ENCODE measurements at regions not wholly inside any gene's neighbourhood (a gene's known extent, or its start where the extent isn't known, plus 50 kb on each side); places are given as distances from the start of the nearest gene placed in this dataset.

DNA sequence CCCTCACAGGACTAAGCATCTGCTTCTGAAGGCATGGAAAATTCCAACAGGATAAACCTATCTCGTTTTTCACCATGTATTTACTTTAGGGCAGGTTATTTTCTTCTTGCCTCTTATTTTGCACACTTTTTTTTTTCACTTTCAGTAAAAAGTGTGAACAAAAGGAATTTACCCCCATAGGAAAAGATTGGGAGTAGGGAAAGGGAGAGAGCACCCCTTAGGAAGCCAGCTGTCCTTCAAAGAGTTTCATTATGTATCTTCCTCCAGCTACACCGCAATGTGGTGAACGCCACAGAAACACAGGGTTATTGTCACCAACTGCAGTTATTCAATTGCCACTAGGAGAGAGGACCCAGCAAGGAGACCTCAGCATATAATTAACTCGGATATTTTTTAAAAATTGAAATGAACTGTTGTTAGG is 286.2 kb upstream of the VRK2 start:
- H3K4me3 ChIP-seq (ENCODE audit: low read depth, low read length): peak overlapping the region; percentile 40
- DNase-seq (ENCODE audit: low read depth): no peak

DNA sequence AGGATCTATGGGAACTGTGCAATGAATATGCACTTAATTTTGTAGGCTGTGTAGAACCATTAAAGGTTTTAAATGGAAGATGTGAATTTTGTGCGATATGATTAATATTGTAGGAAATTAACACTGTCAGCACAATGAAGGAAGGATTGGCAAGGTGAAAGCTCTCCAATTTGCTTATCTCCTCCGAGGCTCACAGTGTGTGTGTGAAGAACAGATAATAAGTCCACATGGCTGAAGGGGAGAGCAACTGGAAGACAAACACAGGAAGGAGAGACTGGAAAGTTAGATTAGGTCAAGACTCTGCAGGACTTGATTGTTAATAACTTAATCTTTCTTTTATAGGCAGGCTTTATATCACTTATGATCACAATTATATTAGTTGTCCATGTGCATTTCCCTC is 269.7 kb upstream of the VRK2 start:
- H3K4me3 ChIP-seq (ENCODE audit: low read depth, low read length): no peak overlapping the region

DNA sequence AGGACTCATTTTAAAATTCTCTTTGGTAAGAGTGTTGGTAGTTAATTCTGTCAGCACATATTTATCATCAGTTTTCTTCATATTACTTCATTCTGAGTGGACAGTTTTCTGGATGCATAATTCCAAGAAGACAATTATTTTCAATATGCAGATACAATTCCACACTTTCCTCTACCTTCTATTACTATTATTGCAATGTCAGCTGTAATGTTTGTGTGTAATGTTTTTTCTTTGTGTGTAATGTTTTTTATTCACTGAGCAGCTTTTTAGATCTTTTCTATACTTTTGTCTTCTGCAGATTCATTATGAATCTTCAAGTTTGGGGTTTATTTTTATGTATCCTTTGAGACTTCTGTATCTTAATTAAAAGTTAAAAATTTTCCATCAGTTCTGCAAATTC is 264.0 kb upstream of the VRK2 start:
- DNase-seq (ENCODE audit: low read depth): no peak
- H3K4me3 ChIP-seq (ENCODE audit: low read depth, low read length): no peak overlapping the region

More for the DNA sequence above, 269.7 kb upstream of the VRK2 start:
- no peak for DNase-seq (ENCODE audit: low read depth)

DNA sequence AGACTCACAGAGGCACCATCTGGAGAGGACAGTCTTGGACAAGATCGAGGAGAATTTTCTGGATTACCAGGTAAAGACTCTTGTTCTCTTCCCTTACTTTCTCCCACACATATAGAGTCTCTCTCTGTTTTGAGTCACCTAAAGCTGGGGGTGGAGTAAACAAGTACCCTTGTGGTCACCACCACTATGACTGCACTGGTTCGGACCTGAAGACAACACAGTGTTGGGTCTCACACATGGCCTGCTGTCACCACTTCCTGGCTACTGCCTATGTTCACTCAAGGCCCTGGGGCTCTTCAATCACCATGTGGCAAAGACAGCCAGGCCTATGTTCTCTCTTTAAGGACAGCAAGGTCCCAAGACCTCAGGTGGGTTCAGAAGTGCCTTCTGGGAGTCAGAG is 253.3 kb upstream of the VRK2 start:
- no peak for DNase-seq (ENCODE audit: low read depth)
- no peak overlapping the region for H3K4me3 ChIP-seq (ENCODE audit: low read depth, low read length)

DNA sequence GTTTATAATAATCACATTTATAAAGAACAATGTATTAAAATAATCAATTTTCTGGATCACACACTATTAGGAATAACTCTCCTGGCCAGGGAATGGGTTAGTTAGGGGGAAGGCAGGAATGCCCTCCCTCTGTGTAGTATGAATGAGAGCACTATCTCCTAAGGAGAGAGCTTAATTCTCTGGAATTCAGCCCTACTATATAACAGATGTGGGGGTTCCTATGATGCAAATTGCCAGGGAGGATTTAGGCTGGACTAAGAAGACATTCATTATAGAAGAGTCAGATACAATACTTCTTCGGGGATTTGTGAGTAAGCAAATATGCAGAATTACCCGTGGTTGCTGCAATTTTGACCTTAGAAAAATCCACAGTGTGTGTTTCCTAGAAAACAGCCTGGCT is 250.1 kb upstream of the VRK2 start:
- DNase-seq (ENCODE audit: low read depth): no peak
- H3K4me3 ChIP-seq (ENCODE audit: low read depth, low read length): no peak overlapping the region

DNA sequence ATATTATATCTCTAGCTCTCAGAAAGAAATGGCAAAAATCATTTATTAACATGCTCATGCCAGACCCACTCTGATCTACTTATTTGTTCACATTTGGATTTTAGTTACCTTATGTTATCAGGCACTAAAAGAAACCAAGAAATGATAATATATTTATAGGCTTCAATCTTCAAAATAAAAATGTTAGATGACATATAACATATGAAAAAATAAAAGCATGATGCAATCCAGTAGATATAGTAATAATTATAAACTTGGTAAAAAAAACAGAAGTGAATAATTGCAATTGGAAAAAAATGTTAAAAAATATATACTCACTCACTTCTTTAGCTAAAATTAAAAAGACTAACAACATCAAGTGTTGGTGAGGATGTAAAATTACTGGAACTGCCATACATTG is 248.3 kb upstream of the VRK2 start:
- DNase-seq (ENCODE audit: low read depth): no peak

DNA sequence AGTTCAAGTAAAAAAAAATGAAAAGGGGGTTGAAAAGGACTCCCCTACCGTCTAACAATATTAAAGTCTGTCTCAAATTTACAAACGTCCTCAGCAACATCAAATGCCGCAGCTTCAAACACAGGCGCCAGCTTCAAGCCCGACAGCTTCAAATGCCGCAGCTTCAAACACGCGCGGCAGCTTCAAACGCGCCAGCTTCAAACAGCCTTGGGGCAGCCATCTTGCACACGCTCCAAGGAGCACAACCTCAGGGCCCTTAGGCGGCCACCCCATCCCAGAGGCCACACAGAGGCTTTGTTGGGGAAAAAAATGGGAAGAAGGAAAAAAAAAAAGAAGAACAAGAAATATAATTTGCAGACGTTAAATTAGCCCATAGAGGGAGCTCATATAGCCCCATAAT is 244.4 kb upstream of the VRK2 start:
- no peak overlapping the region for H3K4me3 ChIP-seq (ENCODE audit: low read depth, low read length)
- DNase-seq (ENCODE audit: low read depth): no peak

More for the DNA sequence above, 248.3 kb upstream of the VRK2 start:
- no peak overlapping the region for H3K4me3 ChIP-seq (ENCODE audit: low read depth, low read length)

DNA sequence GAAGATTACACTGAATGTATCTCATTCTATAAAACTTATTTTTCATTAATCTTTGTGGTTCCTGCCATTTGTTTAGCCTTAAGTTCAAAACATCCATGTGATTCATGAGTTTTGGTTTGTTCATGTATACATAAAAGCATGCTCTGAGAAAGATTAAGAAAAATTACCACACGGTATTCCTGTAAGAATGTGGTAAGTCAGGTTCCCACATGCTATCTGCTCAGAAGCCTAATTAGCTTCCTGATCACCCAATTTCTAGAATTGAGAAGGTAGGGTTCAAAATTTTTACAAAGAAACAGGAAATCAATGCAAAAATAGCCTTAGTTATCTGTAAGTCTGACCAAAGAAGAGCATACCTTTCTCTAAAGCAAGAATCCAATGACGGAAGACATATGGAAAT is 241.6 kb upstream of the VRK2 start:
- H3K4me3 ChIP-seq (ENCODE audit: low read depth, low read length): no peak overlapping the region
- DNase-seq (ENCODE audit: low read depth): no peak

DNA sequence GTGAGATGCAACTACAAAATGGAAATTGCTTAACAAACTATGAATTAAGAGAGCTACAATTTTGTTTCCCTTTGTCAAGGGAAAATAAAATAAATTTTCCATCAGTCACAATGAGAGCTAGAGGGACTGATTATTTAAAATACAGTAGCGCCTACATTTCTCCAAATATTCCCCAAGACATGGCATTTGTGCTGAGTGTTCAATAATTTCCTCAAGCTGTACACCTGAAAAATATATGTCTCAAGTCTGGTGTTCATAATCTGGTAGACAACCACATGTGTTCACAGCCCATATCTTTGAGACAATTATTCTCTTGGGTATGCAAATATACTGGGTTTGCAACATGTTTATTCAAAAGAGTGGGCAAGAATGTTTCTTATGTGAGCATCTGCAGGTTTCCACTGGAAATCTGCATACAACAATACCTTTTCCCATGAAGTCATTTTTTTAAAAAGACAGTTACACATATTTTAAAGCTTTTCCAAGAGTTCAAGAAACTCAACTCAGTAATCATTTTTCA is 240.1 kb upstream of the VRK2 start:
- H3K4me3 ChIP-seq (ENCODE audit: low read depth, low read length): no peak overlapping the region
- no peak for DNase-seq (ENCODE audit: low read depth)

DNA sequence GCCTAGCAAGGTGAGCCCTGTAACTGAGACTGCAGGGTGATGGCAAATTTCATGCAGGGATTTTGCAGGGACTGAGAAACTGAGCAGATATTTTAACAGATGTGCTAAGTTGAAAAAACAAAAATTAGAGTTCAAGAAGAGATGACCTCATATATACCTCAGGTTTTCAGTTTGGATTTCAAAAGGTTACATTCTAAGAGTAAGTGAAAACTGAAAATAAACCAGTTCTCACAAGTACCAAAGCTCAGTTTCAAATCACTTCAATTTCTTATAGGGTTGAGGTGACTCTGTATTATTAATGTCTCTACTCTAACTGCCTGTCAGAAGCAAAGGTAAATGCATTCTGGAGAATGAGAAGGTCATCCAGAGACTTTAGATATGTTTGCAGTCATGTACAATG is 237.4 kb upstream of the VRK2 start:
- H3K4me3 ChIP-seq (ENCODE audit: low read depth, low read length): no peak overlapping the region
- no peak for DNase-seq (ENCODE audit: low read depth)

DNA sequence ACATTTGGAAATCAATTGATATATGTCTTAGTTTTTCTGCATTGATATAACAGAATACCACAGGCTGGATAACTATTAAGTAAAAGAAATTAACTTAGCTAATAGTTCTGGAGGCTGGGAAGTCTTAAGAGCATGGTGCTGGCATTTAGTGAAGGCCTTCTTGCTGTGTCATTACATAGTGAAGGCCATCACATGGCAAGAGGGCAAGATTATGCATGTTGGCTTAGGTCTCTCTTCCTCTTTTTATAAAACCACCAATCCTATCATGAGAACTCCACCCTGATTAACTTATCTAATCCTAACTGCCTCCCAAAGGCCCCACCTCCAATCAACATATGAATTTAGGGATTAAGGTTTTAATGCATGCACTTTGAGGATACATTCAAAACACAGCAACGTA is 225.5 kb upstream of the VRK2 start:
- DNase-seq (ENCODE audit: low read depth): no peak

DNA sequence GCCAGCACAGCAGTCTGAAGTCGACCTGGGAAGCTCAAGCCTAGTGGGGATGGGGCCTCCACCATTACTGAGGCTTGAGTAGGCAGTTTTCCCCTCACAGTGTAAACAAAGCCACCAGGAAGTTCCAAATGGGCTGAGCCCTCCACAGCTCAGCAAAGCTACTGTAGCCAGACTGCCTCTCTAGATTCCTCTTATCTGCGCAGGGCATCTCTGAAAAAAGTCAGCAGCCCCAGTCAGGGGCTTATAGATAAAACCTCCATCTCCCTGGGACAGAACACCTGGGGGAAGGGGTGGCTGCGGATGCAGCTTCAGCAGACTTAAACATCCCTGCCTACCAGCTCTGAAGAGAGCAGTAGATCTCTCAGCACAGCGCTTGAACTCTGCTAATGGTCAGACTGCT is 218.4 kb upstream of the VRK2 start:
- no peak overlapping the region for H3K4me3 ChIP-seq (ENCODE audit: low read depth, low read length)
- no peak for DNase-seq (ENCODE audit: low read depth)

More for the DNA sequence above, 225.5 kb upstream of the VRK2 start:
- no peak overlapping the region for H3K4me3 ChIP-seq (ENCODE audit: low read depth, low read length)

DNA sequence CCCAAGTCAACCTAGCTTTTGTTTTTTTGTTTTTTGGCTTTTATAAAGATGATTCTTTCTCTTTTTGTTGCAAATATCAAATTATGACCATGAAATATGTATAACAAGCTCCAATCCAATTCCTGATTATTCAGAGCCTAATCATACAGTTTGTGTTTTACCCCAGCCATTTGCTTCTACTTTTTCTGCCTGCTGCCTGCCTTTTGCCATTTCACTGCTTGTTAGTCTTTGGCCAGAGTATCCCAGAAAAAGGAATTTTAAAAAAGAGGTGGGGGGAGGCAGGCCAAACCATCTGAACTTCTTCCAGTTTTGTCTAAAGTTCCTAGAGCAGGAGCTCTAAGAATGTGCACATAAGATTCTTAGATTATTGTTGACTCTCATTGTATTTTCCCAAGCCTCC is 211.9 kb upstream of the VRK2 start:
- no peak for DNase-seq (ENCODE audit: low read depth)
- H3K4me3 ChIP-seq (ENCODE audit: low read depth, low read length): no peak overlapping the region

DNA sequence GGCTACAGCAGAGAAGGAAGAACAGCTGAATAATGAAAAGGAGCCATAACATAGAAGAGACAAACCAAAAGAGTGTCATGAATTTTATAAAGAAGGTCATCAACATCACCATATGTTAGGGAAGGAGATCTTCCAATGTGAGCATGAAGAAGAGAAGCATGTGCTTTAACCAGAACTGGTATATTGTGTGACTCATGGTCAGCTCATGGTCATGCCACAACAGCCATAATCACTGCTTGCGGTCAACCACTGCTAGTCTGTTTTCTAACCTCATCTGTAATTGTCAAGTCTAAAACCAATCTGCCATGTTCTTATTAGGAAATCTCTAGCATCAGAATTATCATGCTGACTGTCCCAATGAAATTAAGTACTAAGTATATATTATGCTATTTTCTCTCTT is 204.1 kb upstream of the VRK2 start:
- no peak for DNase-seq (ENCODE audit: low read depth)
- no peak overlapping the region for H3K4me3 ChIP-seq (ENCODE audit: low read depth, low read length)

DNA sequence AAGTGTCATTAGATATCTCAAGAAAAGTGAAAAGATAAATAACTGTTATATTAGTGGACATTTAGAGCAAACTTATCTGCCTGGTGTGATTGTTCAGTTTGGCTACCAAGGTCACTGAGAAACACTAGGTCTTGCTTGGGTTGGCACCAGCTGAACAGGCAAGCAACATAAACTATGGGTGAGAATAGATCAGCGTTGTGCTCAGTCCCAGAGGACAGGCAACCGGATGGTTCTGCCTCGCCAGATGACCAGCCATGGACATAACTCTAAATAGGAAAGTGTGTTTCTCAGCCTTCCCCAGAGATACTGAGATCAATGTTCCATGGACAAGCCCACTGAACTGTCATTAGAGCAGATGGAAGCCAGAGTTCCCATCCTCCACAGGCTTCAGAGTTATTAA is 203.4 kb upstream of the VRK2 start:
- no peak overlapping the region for H3K4me3 ChIP-seq (ENCODE audit: low read depth, low read length)
- no peak for DNase-seq (ENCODE audit: low read depth)

DNA sequence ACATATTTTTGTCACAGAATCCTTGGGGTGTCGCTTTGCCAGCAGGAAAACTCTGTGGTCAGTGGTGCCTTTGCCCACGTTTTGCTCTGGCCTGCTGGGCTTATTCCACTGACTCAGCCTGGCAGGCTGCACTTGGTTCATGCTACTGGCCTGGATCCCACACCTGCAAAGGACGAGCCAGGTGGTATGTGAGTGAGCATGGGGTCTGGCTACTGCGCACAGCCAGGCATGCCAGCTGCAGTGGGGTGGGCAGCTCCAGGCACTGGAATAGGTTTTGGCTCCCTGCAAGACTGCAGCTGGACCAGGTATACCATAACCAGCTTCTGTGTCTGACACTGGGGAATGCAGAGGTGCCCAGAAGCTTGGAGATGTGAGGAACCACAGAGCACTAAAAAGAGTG is 197.9 kb upstream of the VRK2 start:
- no peak overlapping the region for H3K4me3 ChIP-seq (ENCODE audit: low read depth, low read length)
- no peak for DNase-seq (ENCODE audit: low read depth)

DNA sequence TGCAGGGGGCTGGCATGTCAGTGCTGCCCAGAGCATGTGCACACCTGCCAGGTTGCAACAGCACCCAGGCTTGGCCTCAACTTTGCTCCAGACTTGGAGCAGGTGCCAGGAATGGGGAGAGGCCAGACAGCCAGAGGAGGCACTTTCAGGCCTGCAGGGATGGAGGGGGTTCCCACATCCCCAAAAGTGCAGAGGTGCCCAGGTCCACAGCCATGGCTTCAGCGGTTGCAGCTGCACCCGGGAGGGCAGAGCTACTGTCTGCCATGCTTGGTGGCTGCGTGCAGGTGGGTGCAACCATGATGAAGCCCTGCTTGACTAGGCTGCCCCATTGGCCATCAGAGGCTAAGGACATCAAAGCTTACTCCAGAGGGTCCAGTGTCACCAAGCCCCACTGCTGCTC is 196.8 kb upstream of the VRK2 start:
- no peak overlapping the region for H3K4me3 ChIP-seq (ENCODE audit: low read depth, low read length)
- no peak for DNase-seq (ENCODE audit: low read depth)

DNA sequence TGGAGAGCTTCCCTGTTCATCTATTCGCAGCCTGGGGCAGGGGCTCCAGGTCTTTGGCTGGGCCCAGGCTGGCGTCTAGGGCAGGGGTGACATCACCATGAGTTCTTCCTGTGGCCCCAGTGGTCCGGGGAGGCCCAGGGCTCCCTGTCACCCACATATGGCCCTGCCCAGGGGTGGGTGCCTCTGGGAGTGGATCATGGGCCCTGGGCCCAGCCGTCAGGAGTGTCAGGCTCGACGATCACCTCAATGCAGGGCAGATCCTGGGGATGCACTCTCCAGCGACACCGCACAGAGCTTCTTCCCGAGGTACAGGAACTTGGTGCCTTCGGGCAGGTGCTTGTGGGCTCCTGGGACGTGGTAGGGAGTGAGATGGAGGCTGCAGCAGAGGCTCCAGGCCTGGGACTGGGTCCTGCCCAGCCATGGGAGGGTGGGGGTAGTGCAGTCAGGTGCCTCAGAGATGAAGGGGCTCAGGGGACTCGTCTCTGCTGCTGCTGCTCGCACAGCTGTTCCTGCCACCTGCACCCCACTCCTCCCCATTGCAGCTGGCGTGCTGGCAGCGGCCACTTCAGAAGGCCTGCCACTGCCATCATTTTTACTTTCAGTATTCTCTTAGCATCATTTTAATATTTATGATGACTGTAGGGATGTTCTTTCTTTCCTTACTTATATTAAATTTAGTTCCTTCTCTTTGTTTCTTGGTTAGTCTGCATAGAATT is 196.0 kb upstream of the VRK2 start:
- DNase-seq (ENCODE audit: low read depth): no peak
- no peak overlapping the region for H3K4me3 ChIP-seq (ENCODE audit: low read depth, low read length)

DNA sequence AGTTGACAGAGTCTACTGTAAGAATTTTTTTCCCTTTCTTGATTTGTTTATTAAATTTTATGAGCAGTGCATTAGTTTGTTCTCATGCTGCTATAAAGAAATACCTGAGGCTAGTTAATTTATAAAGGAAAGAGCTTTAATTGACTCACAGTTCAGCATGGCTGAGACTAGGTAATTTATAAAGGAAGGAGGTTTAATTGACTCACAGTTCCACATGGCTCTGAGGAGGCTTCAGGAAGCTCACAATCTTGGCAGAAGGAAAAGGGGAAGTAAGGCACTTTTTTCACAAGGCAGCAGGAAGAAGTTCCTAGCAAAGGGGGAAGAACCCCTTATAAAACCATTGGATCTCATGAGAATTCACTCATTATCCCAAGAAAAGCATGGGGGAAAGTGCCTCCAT is 191.4 kb upstream of the VRK2 start:
- no peak overlapping the region for H3K4me3 ChIP-seq (ENCODE audit: low read depth, low read length)
- DNase-seq (ENCODE audit: low read depth): no peak

DNA sequence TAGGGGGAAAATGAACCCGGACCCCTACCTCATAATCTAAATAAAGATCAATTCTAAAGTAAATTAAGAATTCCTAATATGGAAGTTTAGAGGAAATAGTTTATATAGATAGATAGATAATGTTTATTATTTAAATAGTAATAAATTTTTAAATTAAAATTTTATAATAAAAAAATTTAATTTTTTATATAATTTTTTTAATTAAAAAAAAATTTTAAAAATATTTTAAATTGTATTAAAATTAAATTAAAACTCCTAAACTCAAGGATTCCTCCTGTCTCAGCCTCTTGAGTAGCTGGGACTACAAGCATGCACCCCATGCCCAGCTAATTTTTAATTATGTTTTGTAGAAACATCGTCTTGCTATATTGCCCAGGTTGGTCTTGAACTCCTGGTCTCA is 186.9 kb upstream of the VRK2 start:
- no peak overlapping the region for H3K4me3 ChIP-seq (ENCODE audit: low read depth, low read length)
- DNase-seq (ENCODE audit: low read depth): no peak

DNA sequence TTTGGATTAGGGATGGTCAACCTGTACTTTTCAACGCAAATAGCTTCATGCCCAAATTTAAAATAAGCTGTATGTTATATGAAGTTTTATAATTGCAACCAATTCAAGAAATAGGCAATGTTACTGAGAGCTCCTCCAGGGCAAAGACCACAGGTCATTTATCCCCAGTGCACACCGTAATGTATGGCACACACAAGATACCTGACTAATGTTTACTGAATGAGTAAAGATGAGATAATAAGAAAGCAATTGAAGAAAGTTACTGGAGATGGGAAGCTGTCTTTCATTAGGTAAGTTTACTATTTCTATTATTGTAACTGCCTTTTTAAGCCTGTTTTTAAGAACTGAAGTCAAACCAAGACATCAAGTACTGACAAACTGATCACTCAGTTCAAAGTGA is 184.5 kb upstream of the VRK2 start:
- no peak overlapping the region for H3K4me3 ChIP-seq (ENCODE audit: low read depth, low read length)
- DNase-seq (ENCODE audit: low read depth): no peak

DNA sequence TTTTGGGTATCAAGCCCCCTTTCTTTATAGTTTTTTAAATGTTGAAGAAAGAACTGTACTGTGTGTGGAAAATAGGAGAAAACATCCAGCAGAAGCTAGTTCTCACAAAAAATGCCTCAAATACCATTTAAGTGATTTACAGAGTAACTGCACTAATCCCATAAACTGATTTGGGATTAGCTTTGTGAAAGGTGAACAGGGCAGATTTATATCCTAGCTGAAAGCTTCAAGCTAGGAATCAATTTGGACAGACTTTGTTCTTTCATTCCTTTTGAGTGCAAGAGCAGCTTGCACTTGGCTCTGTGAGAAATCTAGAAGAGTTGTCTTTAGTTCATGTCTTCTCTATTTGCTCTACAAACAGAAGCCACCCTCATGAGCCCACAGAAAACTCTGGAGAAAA is 183.9 kb upstream of the VRK2 start:
- DNase-seq (ENCODE audit: low read depth): no peak
- no peak overlapping the region for H3K4me3 ChIP-seq (ENCODE audit: low read depth, low read length)
